ENCODE measurements at regions not wholly inside any gene's neighbourhood (a gene's known extent, or its start where the extent isn't known, plus 50 kb on each side); places are given as distances from the start of the nearest gene placed in this dataset.

DNA sequence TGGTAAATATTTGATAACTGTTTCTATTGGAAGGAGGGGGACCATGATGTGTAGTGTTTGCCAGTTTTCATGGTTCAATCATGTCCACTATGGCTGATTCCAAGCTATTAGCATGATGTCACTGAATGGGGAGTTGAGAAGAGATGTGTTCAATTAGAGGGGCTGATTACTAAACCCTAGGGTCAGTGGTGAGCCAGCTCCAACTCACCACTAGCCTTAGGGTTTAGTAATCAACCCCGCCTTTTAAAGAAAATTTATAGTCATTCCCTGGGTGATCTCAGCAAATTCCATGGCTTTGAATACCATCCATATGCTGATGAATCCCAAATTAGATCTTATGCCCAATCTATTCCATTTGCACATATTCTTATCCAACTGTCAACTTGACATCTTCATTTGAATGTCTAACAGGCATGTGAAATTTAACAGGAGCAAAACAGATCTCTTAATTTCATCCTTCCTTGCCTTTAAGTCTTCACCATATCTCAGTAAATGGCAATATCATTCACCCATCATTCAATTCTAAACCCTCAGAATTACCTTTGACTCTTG is 98.8 kb downstream of the GCNT1 start:
- intact Hi-C loops (cut with micrococcal nuclease) = no loop called here
- no peaks in the 10 kb centered on the region for H3K9me3 Mint-ChIP-seq
- H3K36me3 Mint-ChIP-seq (ENCODE audit: low read depth) = no peaks in the 10 kb centered on the region
- peaks cover 6% of the 10 kb centered on the region for H3K27me3 Mint-ChIP-seq (ENCODE audit: low read depth)
- no peak overlapping the region for H3K4me3 Mint-ChIP-seq (ENCODE audit: low read depth)
- peaks cover 10% of the 10 kb centered on the region for H3K4me1 Mint-ChIP-seq (ENCODE audit: low read depth)
- DNase-seq (ENCODE audit: low spot score) = no peak
- no peak overlapping the region for H3K27ac Mint-ChIP-seq

DNA sequence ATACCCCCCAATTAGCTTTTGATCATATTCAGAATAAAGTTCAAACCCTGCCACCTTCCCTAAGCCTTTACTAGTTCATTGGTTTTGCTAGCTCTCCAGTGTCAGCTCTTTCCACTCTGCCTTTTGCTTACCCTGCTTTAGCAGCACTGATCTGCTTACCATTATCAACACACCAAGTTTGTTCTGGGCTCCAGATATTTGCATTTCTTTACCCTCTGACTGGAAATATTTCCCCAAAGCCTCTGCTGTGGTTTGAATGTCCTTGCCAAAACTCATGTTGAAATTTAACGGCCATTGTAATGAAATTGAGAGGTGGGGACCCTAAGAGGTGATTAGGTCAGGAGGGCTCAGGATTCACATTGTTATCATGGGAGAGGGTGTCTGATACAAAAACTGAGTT is 99.5 kb downstream of the GCNT1 start:
- no peaks in the 10 kb centered on the region for H3K9me3 Mint-ChIP-seq
- peaks cover 16% of the 10 kb centered on the region for H3K4me1 Mint-ChIP-seq (ENCODE audit: low read depth)
- intact Hi-C loops (cut with micrococcal nuclease) = no loop called here
- H3K4me3 Mint-ChIP-seq (ENCODE audit: low read depth) = no peak overlapping the region
- DNase-seq (ENCODE audit: low spot score) = no peak
- H3K27ac Mint-ChIP-seq = no peak overlapping the region
- H3K36me3 Mint-ChIP-seq (ENCODE audit: low read depth) = no peaks in the 10 kb centered on the region
- peaks cover 4% of the 10 kb centered on the region for H3K27me3 Mint-ChIP-seq (ENCODE audit: low read depth)

DNA sequence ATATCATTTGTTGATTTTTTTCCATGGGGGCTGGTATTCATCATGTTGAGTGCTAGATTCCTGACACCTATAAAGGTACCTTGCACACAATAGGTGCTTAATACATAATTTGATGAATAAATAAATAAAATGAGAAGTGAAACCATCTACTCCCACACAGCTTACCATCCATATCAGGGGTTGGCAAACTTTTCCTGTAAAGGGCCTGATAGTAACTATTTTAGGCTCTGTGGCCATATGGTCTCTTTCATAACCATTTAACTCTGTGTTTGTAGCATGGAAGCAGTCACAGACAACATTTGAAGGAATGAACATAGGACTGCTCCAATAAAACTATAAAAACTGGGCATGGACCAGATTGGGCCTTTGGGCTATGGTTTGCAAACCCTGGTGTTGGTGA is 100.3 kb downstream of the GCNT1 start:
- Mint-ChIP-seq H3K4me3 (ENCODE audit: low read depth) (no peak overlapping the region), H3K27me3 (ENCODE audit: low read depth) (peaks cover 4% of the 10 kb centered on the region), H3K36me3 (ENCODE audit: low read depth) (no peaks in the 10 kb centered on the region), H3K27ac (no peak overlapping the region), H3K4me1 (ENCODE audit: low read depth) (peaks cover 19% of the 10 kb centered on the region), H3K9me3 (no peaks in the 10 kb centered on the region)
- DNase-seq (ENCODE audit: low spot score) = no peak
- intact Hi-C loops (cut with micrococcal nuclease) = no loop called here

DNA sequence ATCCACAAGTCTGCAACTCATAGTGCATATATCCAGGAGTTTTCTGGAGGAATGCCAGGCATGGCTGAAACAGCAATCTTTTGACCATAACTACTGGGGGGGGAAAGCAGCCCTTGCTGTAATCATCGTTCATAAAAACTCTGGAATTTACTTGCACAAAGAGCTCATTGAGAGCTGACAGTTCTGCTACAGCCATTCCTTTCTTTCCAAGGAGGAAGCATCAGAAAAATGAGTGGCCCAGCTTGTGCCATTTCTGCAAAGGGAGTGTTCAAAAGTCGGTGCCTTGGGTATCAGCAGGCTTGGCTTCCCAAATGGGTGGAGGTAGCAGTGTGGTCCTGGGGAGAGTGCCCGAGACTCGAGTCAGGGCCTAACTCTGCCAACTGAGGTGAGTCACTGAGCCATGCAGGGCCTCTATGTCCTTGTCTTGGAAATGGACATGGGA is 101.5 kb downstream of the GCNT1 start:
- Mint-ChIP-seq H3K4me1 (ENCODE audit: low read depth) (peaks cover 23% of the 10 kb centered on the region), H3K4me3 (ENCODE audit: low read depth) (no peak overlapping the region), H3K9me3 (no peaks in the 10 kb centered on the region), H3K27ac (no peak overlapping the region), H3K36me3 (ENCODE audit: low read depth) (no peaks in the 10 kb centered on the region), H3K27me3 (ENCODE audit: low read depth) (peaks cover 4% of the 10 kb centered on the region)
- intact Hi-C loops (cut with micrococcal nuclease) = loop anchor here (5.0 to 10.0 kb wide), 3 partner anchors 42 to 1164 kb away; no protein-coding TSS in a partner anchor
- no peak for DNase-seq (ENCODE audit: low spot score)

DNA sequence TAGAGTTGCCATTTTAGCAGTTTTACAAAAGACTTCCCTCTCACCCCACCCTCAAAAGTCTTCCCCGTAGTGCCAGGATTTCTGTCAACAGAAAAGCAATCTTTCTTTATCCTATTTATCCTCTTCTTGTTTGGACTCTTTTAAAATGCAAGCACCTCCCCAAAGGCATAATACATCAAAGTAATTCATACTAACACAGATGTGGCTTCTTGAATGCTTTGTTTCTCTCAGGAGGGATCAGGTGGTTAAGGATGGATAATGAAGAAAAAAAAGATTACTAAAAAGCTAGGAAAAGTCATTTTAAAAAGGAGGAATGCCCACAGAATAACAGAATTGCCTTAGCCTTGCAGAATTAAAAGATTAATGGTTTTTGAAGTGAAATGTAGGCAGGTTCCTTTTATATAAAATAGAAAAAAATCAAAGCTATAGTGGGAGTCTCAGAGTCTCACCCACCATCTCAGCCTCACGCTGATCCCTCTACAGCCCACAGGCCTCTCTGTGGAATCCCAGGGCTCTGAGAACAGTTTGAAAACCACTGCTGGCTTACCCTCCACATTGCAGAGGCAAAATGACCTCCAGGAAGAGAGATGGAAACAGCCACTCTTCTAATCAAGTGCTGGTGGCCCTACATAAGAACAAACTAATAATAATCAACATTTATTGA is 102.2 kb downstream of the GCNT1 start:
- no peak overlapping the region for H3K27ac Mint-ChIP-seq
- no peak overlapping the region for H3K4me3 Mint-ChIP-seq (ENCODE audit: low read depth)
- no peaks in the 10 kb centered on the region for H3K36me3 Mint-ChIP-seq (ENCODE audit: low read depth)
- peaks cover 23% of the 10 kb centered on the region for H3K4me1 Mint-ChIP-seq (ENCODE audit: low read depth)
- peaks cover 6% of the 10 kb centered on the region for H3K27me3 Mint-ChIP-seq (ENCODE audit: low read depth)
- no peak for DNase-seq (ENCODE audit: low spot score)
- H3K9me3 Mint-ChIP-seq = no peaks in the 10 kb centered on the region
- intact Hi-C loops (cut with micrococcal nuclease) = loop anchor here (5.0 to 10.0 kb wide), 3 partner anchors 41 to 1164 kb away; no protein-coding TSS in a partner anchor
